ENCODE measurements at regions not wholly inside any gene's neighbourhood (a gene's known extent, or its start where the extent isn't known, plus 50 kb on each side); places are given as distances from the start of the nearest gene placed in this dataset.

- ATAC-seq = no peak
- H3K4me3 ChIP-seq = no peak overlapping the region
- intact Hi-C loops (cut with DNase I) = loop anchor here in 1 of 2 donors (10.0 kb wide), 1 partner anchor 159 kb away; the partner anchor contains the start of gene SLC39A10
Measured at GRCh38 chr2:195495966-195496365, 161.1 kb upstream of the SLC39A10 start.

GRCh38 chr2:195495351-195495750 lies 161.7 kb upstream of the SLC39A10 start:
- no peak overlapping the region for H3K27ac ChIP-seq
- TF ChIP-seq CTCF (IDR thresholded peaks at IDR 0.05) = no peak
- intact Hi-C loops (cut with DNase I) = loop anchor here in 1 of 2 donors (10.0 kb wide), 1 partner anchor 159 kb away; the partner anchor contains the start of gene SLC39A10

More at GRCh38 chr2:195495966-195496365, 161.1 kb upstream of the SLC39A10 start:
- DNase-seq = no peak
- no peak overlapping the region for H3K27ac ChIP-seq
- H3K27me3 ChIP-seq = no peaks in the 10 kb centered on the region
- no peak for TF ChIP-seq CTCF (IDR thresholded peaks at IDR 0.05)
- H3K4me1 ChIP-seq = no peaks in the 10 kb centered on the region
- no peaks in the 10 kb centered on the region for H3K36me3 ChIP-seq
- no peaks in the 10 kb centered on the region for H3K9me3 ChIP-seq

GRCh38 chr2:195494451-195494850 lies 162.6 kb upstream of the SLC39A10 start:
- ATAC-seq (no peak), DNase-seq (no peak)
- H3K36me3 ChIP-seq = no peaks in the 10 kb centered on the region
- no peaks in the 10 kb centered on the region for H3K4me1 ChIP-seq
- TF ChIP-seq CTCF (IDR thresholded peaks at IDR 0.05) = no peak
- no peak overlapping the region for H3K4me3 ChIP-seq
- H3K27ac ChIP-seq = no peak overlapping the region
- H3K9me3 ChIP-seq = no peaks in the 10 kb centered on the region
- H3K27me3 ChIP-seq = no peaks in the 10 kb centered on the region
- intact Hi-C loops (cut with DNase I) = loop anchor here in 1 of 2 donors (10.0 kb wide), 1 partner anchor 160 kb away; the partner anchor contains the start of gene SLC39A10

More at GRCh38 chr2:195495351-195495750, 161.7 kb upstream of the SLC39A10 start:
- Histone ChIP-seq H3K36me3 (no peaks in the 10 kb centered on the region), H3K4me3 (no peak overlapping the region), H3K9me3 (no peaks in the 10 kb centered on the region), H3K4me1 (no peaks in the 10 kb centered on the region), H3K27me3 (no peaks in the 10 kb centered on the region)
- DNase-seq (no peak), ATAC-seq (no peak)

GRCh38 chr2:195493416-195493815 lies 163.6 kb upstream of the SLC39A10 start:
- no peak overlapping the region for H3K4me3 ChIP-seq
- no peaks in the 10 kb centered on the region for H3K36me3 ChIP-seq
- no peaks in the 10 kb centered on the region for H3K27me3 ChIP-seq
- ATAC-seq = no peak
- no peaks in the 10 kb centered on the region for H3K4me1 ChIP-seq
- no peak overlapping the region for H3K27ac ChIP-seq
- no peak for DNase-seq
- TF ChIP-seq CTCF (IDR thresholded peaks at IDR 0.05) = no peak
- H3K9me3 ChIP-seq = no peaks in the 10 kb centered on the region
- intact Hi-C loops (cut with DNase I) = loop anchor here in 1 of 2 donors (10.0 kb wide), 1 partner anchor 161 kb away; the partner anchor contains the start of gene SLC39A10

GRCh38 chr2:195490319-195490718 lies 166.7 kb upstream of the SLC39A10 start:
- Histone ChIP-seq H3K4me3 (no peak overlapping the region), H3K27ac (no peak overlapping the region), H3K27me3 (no peaks in the 10 kb centered on the region), H3K4me1 (peaks cover 0 to 7% of the 10 kb centered on the region in 2 donors), H3K9me3 (no peaks in the 10 kb centered on the region), H3K36me3 (no peaks in the 10 kb centered on the region)
- intact Hi-C loops (cut with DNase I) = loop anchor here in 1 of 2 donors (10.0 kb wide), 1 partner anchor 164 kb away; the partner anchor contains the start of gene SLC39A10
- DNase-seq (no peak), ATAC-seq (no peak)
- no peak for TF ChIP-seq CTCF (IDR thresholded peaks at IDR 0.05)

Data from left lung (tissue), 4 donors.